ENCODE measurements at regions not wholly inside any gene's neighbourhood (a gene's known extent, or its start where the extent isn't known, plus 50 kb on each side); places are given as distances from the start of the nearest gene placed in this dataset.

- H3K4me1 ChIP-seq (ENCODE audit: control insufficient read depth, insufficient read depth, low read length) = no peaks in the 10 kb centered on the region
- H3K27ac ChIP-seq (ENCODE audit: extremely low read depth, low read depth, low read length) = no peak overlapping the region
- TF ChIP-seq ZBTB1 (tag by site-specific recombination; IDR thresholded peaks at IDR 0.05) (no peak), ZNF639 (tag by site-specific recombination; IDR thresholded peaks at IDR 0.05) (no peak), ZNF677 (tag by site-specific recombination; IDR thresholded peaks at IDR 0.05) (no peak), ZNF704 (tag by site-specific recombination; IDR thresholded peaks at IDR 0.05) (no peak), REST (tag by site-specific recombination; IDR thresholded peaks at IDR 0.05) (no peak)
- CTCF ChIA-PET = no interaction called here
- POLR2A ChIA-PET = no interaction called here
- H3K36me3 ChIP-seq (ENCODE audit: control insufficient read depth in 2 of 2, insufficient read depth in 1 of 2, low read length in 2 of 2) = no peaks in the 10 kb centered on the region
- no peaks in the 10 kb centered on the region for H3K9me3 ChIP-seq (ENCODE audit: control insufficient read depth, insufficient read depth, low read depth, low read length)
- H3K4me3 ChIP-seq (ENCODE audit: low read depth, low read length) = no peak overlapping the region
Measured at GRCh38 chr7:110119883-110120581, 970.9 kb upstream of the LRRN3 start.

- POLR2A ChIA-PET = no interaction called here
- no peak overlapping the region for H3K27ac ChIP-seq (ENCODE audit: extremely low read depth, low read depth, low read length)
- CTCF ChIA-PET = interaction anchor here (0.6 kb wide), 1 partner anchor 41 kb away, joined by 4 read pairs; no protein-coding TSS in a partner anchor
- no peaks in the 10 kb centered on the region for H3K9me3 ChIP-seq (ENCODE audit: control insufficient read depth, insufficient read depth, low read depth, low read length)
- no peaks in the 10 kb centered on the region for H3K4me1 ChIP-seq (ENCODE audit: control insufficient read depth, insufficient read depth, low read length)
- no peak overlapping the region for H3K4me3 ChIP-seq (ENCODE audit: low read depth, low read length)
- H3K36me3 ChIP-seq (ENCODE audit: control insufficient read depth in 2 of 2, insufficient read depth in 1 of 2, low read length in 2 of 2) = no peaks in the 10 kb centered on the region
- TF ChIP-seq KLF8 (tag by site-specific recombination; IDR thresholded peaks at IDR 0.05) (no peak), BCL11A (tag by site-specific recombination; IDR thresholded peaks at IDR 0.05; ENCODE audit: low read depth) (no peak), YY1 (tag by site-specific recombination; IDR thresholded peaks at IDR 0.05) (no peak), ZNF747 (tag by site-specific recombination; IDR thresholded peaks at IDR 0.05) (no peak), ZNF580 (tag by site-specific recombination; IDR thresholded peaks at IDR 0.05) (no peak), ZNF791 (tag by site-specific recombination; IDR thresholded peaks at IDR 0.05) (no peak)
Measured at GRCh38 chr7:110129159-110129558, 961.8 kb upstream of the LRRN3 start.

GRCh38 chr7:110130669-110131068, 960.3 kb upstream of the LRRN3 start:
- ChIA-PET POLR2A (no interaction called here), CTCF (no interaction called here)
- TF ChIP-seq HIC1 (tag by site-specific recombination; IDR thresholded peaks at IDR 0.05) (no peak), ZNF214 (tag by site-specific recombination; IDR thresholded peaks at IDR 0.05; ENCODE audit: borderline replicate concordance) (no peak), CTCF (tag by site-specific recombination; IDR thresholded peaks at IDR 0.05) (no peak), ZNF211 (tag by site-specific recombination; IDR thresholded peaks at IDR 0.05; ENCODE audit: low read depth) (no peak)
- H3K27ac ChIP-seq (ENCODE audit: extremely low read depth, low read depth, low read length) = no peak overlapping the region
- H3K36me3 ChIP-seq (ENCODE audit: control insufficient read depth in 2 of 2, insufficient read depth in 1 of 2, low read length in 2 of 2) = no peaks in the 10 kb centered on the region
- no peak overlapping the region for H3K4me3 ChIP-seq (ENCODE audit: low read depth, low read length)
- H3K4me1 ChIP-seq (ENCODE audit: control insufficient read depth, insufficient read depth, low read length) = no peaks in the 10 kb centered on the region
- H3K9me3 ChIP-seq (ENCODE audit: control insufficient read depth, insufficient read depth, low read depth, low read length) = no peaks in the 10 kb centered on the region
